K562 (cell line): ENCODE measurements at regions not wholly inside any gene's neighbourhood (a gene's known extent, or its start where the extent isn't known, plus 50 kb on each side); places are given as distances from the start of the nearest gene placed in this dataset.
"Not testable (repeated sequence)": the region's sequence is repeated elsewhere in the genome, so short reads cannot be mapped to it uniquely, and the experiment has no call there.

Experiments used
- ATAC-seq: fragments of 200-7000 bp; cut with Tn5 transposase; 3 replicates; pipeline ENCODE4 v1.9.1; 2020; ENCODE audit warnings: moderate library complexity
- BruUV-seq: library from RNA; stranded (reverse); fragments of 400-500 nt; replicated peaks from 2 replicates; lab custom pipeline; 2021; lab: Mats Ljungman, UMichigan
- CTCF ChIA-PET: fragments of 300-600 bp; formaldehyde crosslinking; extraction: SDS; loops from one replicate; lab custom pipeline; 2021; ENCODE audit warnings: low intra/inter-chr PET ratio; lab: Yijun Ruan, JAX
- POLR2A ChIA-PET: fragments of 300-600, 350-650 bp; sonication (Branson Sonifier 250); formaldehyde crosslinking; extraction: SDS; loops from one replicate; lab custom pipeline; 2021; ENCODE audit warnings: antibody characterized with exemption, inconsistent platforms; lab: Yijun Ruan, JAX
- DNase-seq, 4 experiments: peaks; one replicate each; pipeline versions ENCODE4 v3.0.0 to v3.0.0-alpha.2; 2011 to 2018; ENCODE audit warnings: low spot score in 3 of 4, mixed read lengths in 3 of 4; ENCODE audit errors: extremely low read depth in 1 of 4
- FAIRE-seq: peaks from 2 replicates; lab custom pipeline; 2011; peaks lifted over from hg19 to GRCh38; lab: Jason Lieb, UNC
- H2AFZ ChIP-seq: 2 replicates; pipeline ENCODE4 v1.6.0; 2011; ENCODE audit warnings: low read depth, low read length, control low read depth, inconsistent platforms
- H3K27ac ChIP-seq: fragments of 200-600 bp; 3 replicates; pipeline ENCODE4 v1.8.0; 2011; ENCODE audit warnings: low read depth, mild to moderate bottlenecking, control low read depth, inconsistent platforms, low read length, moderate library complexity, mixed read lengths; ENCODE audit errors: extremely low read depth
- H3K27me3 ChIP-seq, 2 experiments: fragments of 300-600 bp in 1 of 2; 2 replicates in 1 of 2; 3 replicates in 1 of 2; pipeline versions ENCODE4 v1.6.0 to v1.8.0; 2011; ENCODE audit warnings: inconsistent platforms in 2 of 2, low read length in 2 of 2, mild to moderate bottlenecking in 1 of 2, mixed read lengths in 1 of 2, moderate library complexity in 1 of 2; ENCODE audit not compliant: control insufficient read depth in 2 of 2, insufficient read depth in 2 of 2
- H3K36me3 ChIP-seq: fragments of 300-600 bp; 3 replicates; pipeline ENCODE4 v1.8.0; 2011; ENCODE audit warnings: mild to moderate bottlenecking, low read length, inconsistent platforms; ENCODE audit not compliant: control insufficient read depth, insufficient read depth
- H3K4me1 ChIP-seq, 2 experiments: fragments of 200-600 bp in 1 of 2; replicated peaks in 1 of 2; 2 replicates in 1 of 2; 3 replicates in 1 of 2; pipeline versions ENCODE4 v1.5.1 to v1.8.0; 2011; ENCODE audit warnings: inconsistent platforms in 2 of 2, low read length in 2 of 2, mild to moderate bottlenecking in 1 of 2, mixed read lengths in 1 of 2, moderate library complexity in 1 of 2; ENCODE audit not compliant: control insufficient read depth in 2 of 2, insufficient read depth in 2 of 2
- H3K4me2 ChIP-seq: 2 replicates; pipeline ENCODE4 v1.6.1; 2011; ENCODE audit warnings: low read length, control low read depth, inconsistent platforms, mixed read lengths; ENCODE audit not compliant: insufficient read depth
- H3K4me3 ChIP-seq: fragments of 200-600 bp; sonication (generic), shearing (Covaris generic); 2 replicates; pipeline ENCODE4 v1.5.1; 2016; ENCODE audit warnings: control low read depth, inconsistent platforms
- H3K79me2 ChIP-seq: fragments of 200-600 bp; 3 replicates; pipeline ENCODE4 v1.8.0; 2011; ENCODE audit warnings: low read length, inconsistent platforms; ENCODE audit not compliant: control insufficient read depth, insufficient read depth
- H3K9ac ChIP-seq, 2 experiments: 2 replicates each; pipeline versions ENCODE4 v1.6.0 to v1.6.1; 2011; ENCODE audit warnings: low read depth in 2 of 2, low read length in 2 of 2, control low read depth in 1 of 2, inconsistent platforms in 1 of 2, mild to moderate bottlenecking in 1 of 2, mixed read lengths in 1 of 2; ENCODE audit not compliant: insufficient read depth in 1 of 2
- H3K9me1 ChIP-seq: one replicate; pipeline ENCODE4 v1.6.0; 2011; ENCODE audit warnings: inconsistent platforms, mild to moderate bottlenecking, low read length, moderate library complexity; ENCODE audit not compliant: control insufficient read depth, insufficient read depth
- H3K9me3 ChIP-seq: replicated peaks from 2 replicates; pipeline ENCODE4 v1.5.1; 2011; ENCODE audit warnings: low read depth, low read length, inconsistent platforms; ENCODE audit not compliant: control insufficient read depth, insufficient read depth
- H4K20me1 ChIP-seq: replicated peaks from 2 replicates; pipeline ENCODE4 v1.6.1; 2011; ENCODE audit warnings: low read length, inconsistent platforms, mixed read lengths; ENCODE audit not compliant: control insufficient read depth, insufficient read depth
- ELF2 ChIP-seq: fragments of 250-450 bp; sonication (Bioruptor Pico); IDR thresholded peaks from 2 replicates; pipeline ENCODE4 v1.5.0; 2021; ENCODE audit warnings: mild to moderate bottlenecking
- FOSL1 ChIP-seq: fragments of 200-800 bp; sonication (Bioruptor generic); conservative IDR thresholded peaks from 2 replicates; pipeline ENCODE4 v1.6.1; 2016; ENCODE audit warnings: missing genetic modification characterization, missing compliant biosample characterization
- FOXK1 ChIP-seq: sonication (generic); formaldehyde crosslinking; IDR thresholded peaks from 2 replicates; pipeline ENCODE4 v1.8.0; 2022; ENCODE audit warnings: missing genetic modification reagents, mild to moderate bottlenecking, borderline replicate concordance
- HSF4 ChIP-seq: fragments of 250-450 bp; sonication (Bioruptor Pico); IDR thresholded peaks from 2 replicates; pipeline ENCODE4 v2.1.2; 2022; ENCODE audit warnings: mild to moderate bottlenecking, moderate library complexity, borderline replicate concordance
- JUNB ChIP-seq: fragments of 450-650 bp; formaldehyde crosslinking; conservative IDR thresholded peaks from 2 replicates; pipeline ENCODE4 v1.4.0; 2020; ENCODE audit warnings: mild to moderate bottlenecking
- JUND ChIP-seq, 2 experiments: IDR thresholded peaks; 2 replicates in 1 of 2; 3 replicates in 1 of 2; pipeline ENCODE4 v1.6.1; 2011; ENCODE audit warnings: borderline replicate concordance in 2 of 2, low read depth in 2 of 2, low read length in 2 of 2, improper control_type of control experiment in 1 of 2, missing biosample characterization in 1 of 2, missing genetic modification characterization in 1 of 2, missing genetic modification reagents in 1 of 2
- MAFG ChIP-seq: fragments of 450-650 bp; conservative IDR thresholded peaks from 2 replicates; pipeline ENCODE4 v1.6.1; 2016; ENCODE audit warnings: missing genetic modification characterization, missing compliant biosample characterization
- NCOA1 ChIP-seq: fragments of 450-650 bp; IDR thresholded peaks from 2 replicates; pipeline ENCODE4 v1.6.1; 2016; ENCODE audit warnings: low read depth
- NCOA4 ChIP-seq: fragments of 450-650 bp; IDR thresholded peaks from 2 replicates; pipeline ENCODE4 v1.6.1; 2018; ENCODE audit warnings: mild to moderate bottlenecking; ENCODE audit not compliant: partially characterized antibody
- POU5F1 ChIP-seq: fragments of 150-350 bp; IDR thresholded peaks from 2 replicates; pipeline ENCODE4 v1.6.1; 2014; ENCODE audit warnings: borderline replicate concordance, low read length, low read depth, mild to moderate bottlenecking; ENCODE audit not compliant: partially characterized antibody
- SUPT5H ChIP-seq: fragments of 450-650 bp; IDR thresholded peaks from 2 replicates; pipeline ENCODE4 v1.6.1; 2016
- TCF7 ChIP-seq: sonication (generic); IDR thresholded peaks from 2 replicates; pipeline ENCODE4 v1.6.1; 2016; ENCODE audit warnings: antibody characterized with exemption, borderline replicate concordance
- WGBS: fragments of 100-300 bp; shearing (Covaris generic); methylation state at CpG from one replicate; pipeline ENCODE4 v1.1.6; 2016; ENCODE audit warnings: low coverage, mixed read lengths; ENCODE audit not compliant: insufficient coverage; ENCODE audit errors: missing lambda C conversion rate; 5-methylcytosine and 5-hydroxymethylcytosine counted together
- in situ Hi-C: fragments of 300-500 bp; cut with MboI; formaldehyde crosslinking; loops from 4 replicates; pipeline ENCODE4 v1.15.0; 2018; ENCODE audit warnings: inconsistent platforms, mixed read lengths
- intact Hi-C: fragments of 100-400 bp; cut with micrococcal nuclease; formaldehyde crosslinking; loops from 2 replicates; pipeline ENCODE4 v1.14.2; 2022
- TF ChIP-seq, protein P1 (sequence below): fragments of 200-800 bp; sonication (Bioruptor generic); IDR thresholded peaks from 2 replicates; pipeline ENCODE4 v1.6.1; 2017; ENCODE audit warnings: missing genetic modification characterization, missing compliant biosample characterization

DNA sequence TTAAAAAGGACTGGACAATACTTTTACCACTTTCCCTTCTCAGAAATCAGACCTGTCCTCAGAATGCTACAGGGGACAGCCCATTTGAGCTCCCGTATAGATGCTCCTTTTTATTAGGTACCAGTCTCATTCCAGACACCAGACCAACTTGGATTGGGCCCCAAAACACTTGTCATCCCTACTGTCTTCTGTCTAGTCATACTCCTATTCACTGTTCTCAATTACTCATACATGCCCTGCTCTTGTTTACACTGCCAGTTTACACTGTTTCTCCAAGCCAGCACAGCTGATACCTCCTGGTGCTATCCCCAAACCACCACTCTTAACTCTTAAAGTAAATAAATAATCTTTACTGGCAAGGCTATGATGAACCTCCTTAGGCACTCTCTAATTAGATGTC lies 1026.4 kb upstream of the PCDH10 start:
- in situ Hi-C loops, H3K4me3 ChIP-seq, H3K9me3 ChIP-seq, H3K9me1 ChIP-seq, H3K79me2 ChIP-seq, H3K36me3 ChIP-seq, intact Hi-C loops, H2AFZ ChIP-seq, DNase-seq, FAIRE-seq, H4K20me1 ChIP-seq, H3K4me2 ChIP-seq, POLR2A ChIA-PET, BruUV-seq, CTCF ChIA-PET, H3K4me1 ChIP-seq, H3K9ac ChIP-seq, H3K27ac ChIP-seq, ATAC-seq, H3K27me3 ChIP-seq: not testable (repeated sequence)
- WGBS, result 0% methylated on average over 1 of the region's 1 CpG
- peak; percentile 35; the same call in 1 of the 2 replicates for TF ChIP-seq MAFG (tag)

DNA sequence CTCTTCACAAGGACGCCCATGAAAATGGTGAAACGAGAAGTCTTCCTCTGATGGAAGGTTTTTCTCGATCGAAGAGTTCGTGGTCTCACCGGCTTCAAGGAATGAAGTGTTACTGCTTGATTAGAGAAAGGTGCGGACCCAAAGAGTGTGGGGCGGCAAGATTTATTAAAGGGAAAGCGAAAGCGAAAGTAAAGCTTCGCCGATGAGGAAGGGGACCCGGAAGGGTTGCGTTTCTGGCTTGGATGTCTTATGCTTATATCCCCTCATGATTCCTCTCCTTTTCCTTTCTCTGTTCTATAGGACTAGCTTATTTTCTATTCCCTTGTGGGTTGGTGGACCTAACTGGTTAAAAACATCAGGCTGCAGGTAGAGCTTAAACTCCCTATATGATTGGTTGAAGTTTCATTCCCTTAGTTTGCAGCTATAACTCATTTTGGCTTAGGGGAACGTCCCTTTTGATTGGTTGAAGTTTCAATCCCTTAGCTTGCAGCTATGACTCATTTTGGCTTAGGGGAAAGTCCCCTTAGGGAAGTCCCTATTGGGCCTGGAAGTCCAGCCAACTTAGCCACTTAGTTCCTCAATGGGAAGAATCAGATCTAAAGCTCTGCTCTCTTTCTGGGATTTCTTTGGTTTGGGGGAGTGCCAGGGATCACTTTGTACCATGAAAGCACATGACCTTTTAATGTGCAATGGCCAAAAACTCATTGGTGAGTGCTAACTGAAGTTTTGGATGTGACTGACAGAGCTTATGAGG lies 1025.0 kb upstream of the PCDH10 start:
- 2% methylated on average over 14 of the region's 15 CpGs for WGBS
- ChIA-PET POLR2A (interaction anchor here (0.6 kb wide), 1 partner anchor 46 kb away, joined by 3 read pairs; no protein-coding TSS in a partner anchor), CTCF (no interaction called here)
- peak in 3 of 4 experiments; percentile 7 to 31 (median 9) for DNase-seq
- H3K27ac ChIP-seq, result peak overlapping the region; percentile 17; the same call in 1 of the 3 replicates
- H3K4me3 ChIP-seq, result peak overlapping the region; percentile 36
- in situ Hi-C loops, result no loop called here
- H3K36me3 ChIP-seq, result no peaks in the 10 kb centered on the region
- H3K79me2 ChIP-seq, result no peaks in the 10 kb centered on the region
- 0 out of 4 replicates have a peak overlapping the region, but pooled peaks of 1 of the 2 experiments have one; percentile 4 for H3K9ac ChIP-seq
- ATAC-seq, result peak; percentile 66
- H2AFZ ChIP-seq, result peak overlapping the region; percentile 86
- no TSS peak for BruUV-seq
- no peaks in the 10 kb centered on the region for H3K4me1 ChIP-seq
- H3K9me3 ChIP-seq, result no peaks in the 10 kb centered on the region
- H4K20me1 ChIP-seq, result no peaks in the 10 kb centered on the region
- no peaks in the 10 kb centered on the region for H3K9me1 ChIP-seq
- no peaks in the 10 kb centered on the region for H3K27me3 ChIP-seq
- intact Hi-C loops, result no loop called here
- FAIRE-seq, result no peak
- peak overlapping the region; percentile 64 for H3K4me2 ChIP-seq
- TF ChIP-seq ELF2 (CRISPR knock-in tag), result no peak
- no peak for TF ChIP-seq POU5F1
- no peak for TF ChIP-seq NCOA4
- no peak for TF ChIP-seq SUPT5H
- TF ChIP-seq JUNB (CRISPR knock-in tag), result 0 out of 2 replicates have a peak, but pooled peaks have one; percentile 6
- no peak for TF ChIP-seq NCOA1
- 0 out of 2 replicates have a peak, but pooled peaks have one; percentile 46 for TF ChIP-seq JUND (IDR thresholded peaks at IDR 0.05; ENCODE audit: borderline replicate concordance, low read depth, low read length)
- TF ChIP-seq JUND (tag; IDR thresholded peaks at IDR 0.05; ENCODE audit: borderline replicate concordance, low read depth, low read length), result peak; percentile 80; the same call in 2 of the 3 replicates
- TF ChIP-seq, protein P1, sequence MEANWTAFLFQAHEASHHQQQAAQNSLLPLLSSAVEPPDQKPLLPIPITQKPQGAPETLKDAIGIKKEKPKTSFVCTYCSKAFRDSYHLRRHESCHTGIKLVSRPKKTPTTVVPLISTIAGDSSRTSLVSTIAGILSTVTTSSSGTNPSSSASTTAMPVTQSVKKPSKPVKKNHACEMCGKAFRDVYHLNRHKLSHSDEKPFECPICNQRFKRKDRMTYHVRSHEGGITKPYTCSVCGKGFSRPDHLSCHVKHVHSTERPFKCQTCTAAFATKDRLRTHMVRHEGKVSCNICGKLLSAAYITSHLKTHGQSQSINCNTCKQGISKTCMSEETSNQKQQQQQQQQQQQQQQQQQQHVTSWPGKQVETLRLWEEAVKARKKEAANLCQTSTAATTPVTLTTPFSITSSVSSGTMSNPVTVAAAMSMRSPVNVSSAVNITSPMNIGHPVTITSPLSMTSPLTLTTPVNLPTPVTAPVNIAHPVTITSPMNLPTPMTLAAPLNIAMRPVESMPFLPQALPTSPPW (CRISPR knock-in tag), result no peak
- TF ChIP-seq TCF7, result no peak
- no peak for TF ChIP-seq FOXK1 (CRISPR knock-in tag)
- peak; percentile 77 for TF ChIP-seq FOSL1 (tag)
- TF ChIP-seq HSF4, result no peak
